ENCODE measurements at regions not wholly inside any gene's neighbourhood (a gene's known extent, or its start where the extent isn't known, plus 50 kb on each side); places are given as distances from the start of the nearest gene placed in this dataset.
"Not testable (repeated sequence)": the region's sequence is repeated elsewhere in the genome, so short reads cannot be mapped to it uniquely, and the experiment has no call there.

- no peak for DNase-seq (ENCODE audit: low read depth in 1 of 2, low spot score in 1 of 2)
- TF ChIP-seq JUND (IDR thresholded peaks at IDR 0.05; ENCODE audit: low read depth) = no peak
- in situ Hi-C loops (cut with HindIII; ENCODE audit: low pct_unique_long_range_greater_than_20kb, low sequenced_read_pairs) = no loop called here
Measured at GRCh38 chr5:100992354-100992753, 89.3 kb upstream of the ST8SIA4 start.

GRCh38 chr5:100983601-100984000, 80.5 kb upstream of the ST8SIA4 start:
- DNase-seq (ENCODE audit: low read depth in 1 of 2, low spot score in 1 of 2); in situ Hi-C loops (cut with HindIII; ENCODE audit: low pct_unique_long_range_greater_than_20kb, low sequenced_read_pairs): not testable (repeated sequence)

DNA sequence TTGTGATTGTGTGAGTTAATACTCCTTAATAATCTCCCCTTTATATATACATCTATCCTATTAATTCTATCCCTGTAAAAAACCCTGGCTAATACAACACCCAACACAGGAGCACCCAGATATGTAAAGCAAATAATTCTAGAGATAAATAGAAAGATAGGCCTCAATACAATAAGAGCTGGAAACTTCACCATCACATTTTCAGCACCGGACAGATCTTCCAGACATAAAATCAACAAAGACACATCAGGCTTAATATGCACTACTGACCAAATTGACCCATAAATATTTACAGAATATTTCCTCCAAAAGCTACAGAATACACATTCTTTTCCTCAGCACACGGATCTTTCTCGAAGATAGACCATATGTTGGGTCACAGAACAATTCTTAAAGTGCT, 71.0 kb upstream of the ST8SIA4 start:
- TF ChIP-seq JUND (IDR thresholded peaks at IDR 0.05; ENCODE audit: low read depth) = no peak
- in situ Hi-C loops (cut with HindIII; ENCODE audit: low pct_unique_long_range_greater_than_20kb, low sequenced_read_pairs) = no loop called here
- no peak for DNase-seq (ENCODE audit: low read depth in 1 of 2, low spot score in 1 of 2)

DNA sequence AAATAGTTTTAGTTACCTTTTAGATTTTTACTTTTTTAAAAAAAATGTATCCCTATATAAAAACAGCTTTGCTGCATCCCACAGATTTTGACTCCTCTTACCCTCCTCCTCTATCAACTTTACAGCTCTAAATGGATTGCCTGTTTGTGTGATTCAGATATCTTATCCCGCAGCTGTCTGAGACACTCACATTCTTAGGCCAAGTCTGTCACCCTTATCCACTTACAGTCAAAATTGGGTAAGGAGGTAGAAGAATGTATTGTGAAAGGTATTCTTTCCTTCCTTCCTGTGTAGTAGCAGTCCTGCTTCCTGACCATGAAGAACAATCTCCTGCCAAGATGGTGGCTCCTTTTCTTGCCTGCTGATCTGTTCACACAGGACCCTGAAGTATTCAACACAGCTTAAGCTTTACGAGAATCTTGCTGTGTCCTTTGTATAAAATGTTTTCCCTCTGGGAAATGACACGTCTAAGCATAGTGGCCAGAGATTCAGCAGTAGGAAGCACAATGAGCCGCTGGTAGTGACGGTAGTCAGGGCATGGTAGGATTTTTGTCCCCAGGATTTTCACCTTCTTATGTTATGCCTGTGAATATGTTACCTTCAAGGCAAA, 67.7 kb upstream of the ST8SIA4 start:
- no peak for DNase-seq (ENCODE audit: low read depth in 1 of 2, low spot score in 1 of 2)

GRCh38 chr5:100965291-100965690, 62.2 kb upstream of the ST8SIA4 start:
- no peak for DNase-seq (ENCODE audit: low read depth in 1 of 2, low spot score in 1 of 2)
- no peak for TF ChIP-seq JUND (IDR thresholded peaks at IDR 0.05; ENCODE audit: low read depth)
- in situ Hi-C loops (cut with HindIII; ENCODE audit: low pct_unique_long_range_greater_than_20kb, low sequenced_read_pairs) = no loop called here

More for the DNA sequence above, 67.7 kb upstream of the ST8SIA4 start:
- TF ChIP-seq JUND (IDR thresholded peaks at IDR 0.05; ENCODE audit: low read depth) = no peak
- in situ Hi-C loops (cut with HindIII; ENCODE audit: low pct_unique_long_range_greater_than_20kb, low sequenced_read_pairs) = no loop called here
